GM19372 (cell line): ENCODE measurements at regions not wholly inside any gene's neighbourhood (a gene's known extent, or its start where the extent isn't known, plus 50 kb on each side); places are given as distances from the start of the nearest gene placed in this dataset.
"Not testable (repeated sequence)": the region's sequence is repeated elsewhere in the genome, so short reads cannot be mapped to it uniquely, and the experiment has no call there.

Experiments used
- ATAC-seq: cut with Tn5 transposase; IDR thresholded peaks from one replicate; pipeline ENCODE4 v1.9.1; 2021; ENCODE audit warnings: mild to moderate bottlenecking, low read depth, moderate library complexity; ENCODE audit not compliant: unreplicated experiment

DNA sequence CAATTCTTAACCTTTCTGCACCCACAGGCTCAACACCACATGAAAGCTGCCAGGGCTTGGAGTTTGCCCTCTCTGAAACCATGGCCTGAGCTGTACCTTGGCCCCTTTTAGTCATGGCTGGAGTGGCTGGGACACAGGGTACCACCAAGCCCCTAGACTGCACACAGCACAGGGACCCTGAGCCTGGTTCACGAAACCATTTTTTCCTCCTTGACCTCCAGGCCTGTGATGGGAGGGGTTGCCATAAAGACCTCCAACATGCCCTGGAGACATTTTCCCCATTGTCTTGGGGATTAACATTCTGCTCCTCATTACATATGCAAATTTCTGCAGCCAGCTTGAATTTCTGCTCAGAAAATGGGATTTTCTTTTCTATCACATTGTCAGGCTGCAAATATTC is 113.4 kb downstream of the XPNPEP1 start:
- not testable (repeated sequence) for ATAC-seq

DNA sequence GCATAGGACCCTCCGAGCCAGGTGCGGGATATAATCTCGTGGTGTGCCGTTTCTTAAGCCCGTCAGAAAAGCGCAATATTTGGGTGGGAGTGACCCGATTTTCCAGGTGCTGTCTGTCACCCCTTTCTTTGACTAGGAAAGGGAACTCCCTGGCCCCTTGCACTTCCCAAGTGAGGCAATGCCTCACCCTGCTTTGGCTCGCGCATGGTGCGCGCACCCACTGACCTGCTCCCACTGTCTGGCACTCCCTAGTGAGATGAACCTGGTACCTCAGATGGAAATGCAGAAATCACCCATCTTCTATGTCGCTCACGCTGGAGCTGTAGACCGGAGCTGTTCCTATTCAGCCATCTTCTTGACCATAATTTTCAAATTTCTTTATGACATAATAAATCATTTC is 122.1 kb downstream of the XPNPEP1 start:
- ATAC-seq, result not testable (repeated sequence)

DNA sequence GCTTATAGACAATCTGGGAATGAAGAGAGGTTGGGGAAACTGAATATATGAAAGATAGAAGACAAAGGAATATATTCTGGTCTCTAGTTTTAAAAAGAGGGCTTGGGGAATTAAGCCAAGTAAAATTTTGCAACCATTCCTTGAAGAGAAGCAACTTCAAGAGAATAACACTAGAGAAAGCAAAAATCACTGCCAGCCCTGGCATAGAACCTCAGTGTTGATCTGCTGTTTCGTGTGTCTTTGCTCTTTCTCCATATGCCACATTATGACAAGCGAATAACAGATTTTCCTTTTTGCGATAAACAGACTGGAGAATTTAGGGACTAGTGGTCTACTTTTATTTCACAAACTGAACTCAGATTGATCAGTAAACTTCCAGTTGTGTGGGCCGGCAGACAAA is 132.7 kb downstream of the XPNPEP1 start:
- ATAC-seq, result no peak

DNA sequence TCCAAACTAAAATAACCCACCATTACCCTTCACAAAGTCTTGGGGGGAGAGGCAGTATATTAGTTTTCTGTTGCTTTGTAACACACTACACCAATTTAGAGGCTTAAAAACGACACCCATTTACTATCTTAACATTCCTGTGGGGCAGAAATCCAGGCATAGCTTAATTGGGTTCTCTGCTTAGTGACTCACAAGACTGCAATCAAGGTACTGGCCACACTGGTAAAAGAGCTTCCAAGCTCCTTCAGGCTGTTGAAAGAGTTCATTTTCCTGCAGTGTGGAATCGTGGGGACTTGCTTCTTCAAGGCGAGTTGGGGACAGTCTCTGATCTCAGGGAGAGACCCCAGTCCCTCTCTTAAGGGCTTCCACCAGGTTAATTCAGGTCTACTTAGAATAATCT is 139.1 kb downstream of the XPNPEP1 start:
- ATAC-seq, result no peak

DNA sequence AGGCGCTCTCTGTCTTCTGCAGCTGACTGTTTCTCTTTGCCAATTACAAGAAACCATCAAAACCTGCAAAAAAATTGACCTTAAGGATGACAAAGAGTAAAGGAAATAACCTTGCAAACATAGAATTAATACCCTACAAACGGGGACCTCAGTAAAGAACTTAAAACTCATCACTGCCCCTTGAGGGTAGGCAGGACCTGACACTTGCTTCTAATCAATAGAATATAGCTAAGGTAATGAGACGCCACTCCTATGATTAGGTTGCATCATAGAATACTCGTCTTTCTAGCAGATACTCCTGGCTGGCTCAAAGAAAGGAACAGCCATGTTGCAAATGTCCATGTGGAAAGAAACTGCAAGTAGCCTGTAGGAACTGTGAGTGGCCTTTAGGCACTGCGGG is 140.0 kb downstream of the XPNPEP1 start:
- no peak for ATAC-seq

DNA sequence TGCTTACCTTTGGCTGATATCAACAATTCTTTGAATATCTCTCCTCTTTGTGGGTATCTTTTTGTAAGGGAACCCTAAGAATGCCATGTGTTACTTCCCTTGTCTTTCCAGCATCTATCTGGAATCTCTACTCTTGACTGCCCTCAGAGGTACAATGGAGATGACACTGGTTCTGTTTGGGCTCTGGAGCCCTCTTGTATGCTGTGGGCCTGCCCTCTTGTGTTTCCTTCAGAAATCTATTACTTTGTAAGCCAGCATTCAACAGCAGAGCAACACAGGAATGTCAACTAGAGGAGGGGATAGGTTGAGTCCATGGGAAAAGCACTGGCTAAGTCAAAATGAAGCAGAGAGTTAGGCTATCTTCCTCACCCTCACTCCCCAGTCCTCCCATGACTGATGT is 142.3 kb downstream of the XPNPEP1 start:
- ATAC-seq, result no peak

DNA sequence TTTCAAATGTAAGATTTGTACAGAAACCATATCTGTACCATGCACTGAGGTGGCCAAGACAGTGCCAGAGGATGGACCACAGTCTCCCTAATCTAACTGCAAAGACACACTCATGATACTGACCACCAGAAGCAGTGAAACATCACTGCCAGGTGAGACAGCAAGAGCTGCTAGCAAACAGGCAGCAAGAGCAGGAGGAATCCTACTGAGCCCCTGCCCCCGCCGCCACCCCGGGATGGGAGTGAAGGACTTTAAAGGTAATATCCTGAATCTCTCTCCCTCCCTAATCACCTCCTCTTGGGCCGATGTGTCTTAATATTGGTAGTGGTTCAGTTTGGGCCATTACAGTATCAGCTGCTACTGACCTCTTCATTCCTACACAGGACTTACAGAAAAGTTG is 144.3 kb downstream of the XPNPEP1 start:
- ATAC-seq, result no peak

DNA sequence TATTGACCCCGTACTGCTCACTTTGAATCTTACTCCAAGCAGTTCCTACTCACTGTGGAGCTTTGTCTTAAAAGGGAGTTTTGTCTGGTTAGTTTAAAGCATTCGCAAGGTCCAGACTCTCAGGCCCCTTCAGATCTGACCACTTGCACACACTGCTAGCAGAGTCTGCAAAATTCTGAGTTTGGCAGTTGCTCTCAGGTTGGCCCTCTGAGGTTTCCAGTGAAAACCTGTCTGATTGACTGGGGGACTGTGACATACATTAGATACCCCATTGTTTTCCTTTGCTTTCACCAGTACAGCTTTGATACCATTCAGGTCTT is 149.2 kb downstream of the XPNPEP1 start:
- ATAC-seq, result peak; percentile 4

DNA sequence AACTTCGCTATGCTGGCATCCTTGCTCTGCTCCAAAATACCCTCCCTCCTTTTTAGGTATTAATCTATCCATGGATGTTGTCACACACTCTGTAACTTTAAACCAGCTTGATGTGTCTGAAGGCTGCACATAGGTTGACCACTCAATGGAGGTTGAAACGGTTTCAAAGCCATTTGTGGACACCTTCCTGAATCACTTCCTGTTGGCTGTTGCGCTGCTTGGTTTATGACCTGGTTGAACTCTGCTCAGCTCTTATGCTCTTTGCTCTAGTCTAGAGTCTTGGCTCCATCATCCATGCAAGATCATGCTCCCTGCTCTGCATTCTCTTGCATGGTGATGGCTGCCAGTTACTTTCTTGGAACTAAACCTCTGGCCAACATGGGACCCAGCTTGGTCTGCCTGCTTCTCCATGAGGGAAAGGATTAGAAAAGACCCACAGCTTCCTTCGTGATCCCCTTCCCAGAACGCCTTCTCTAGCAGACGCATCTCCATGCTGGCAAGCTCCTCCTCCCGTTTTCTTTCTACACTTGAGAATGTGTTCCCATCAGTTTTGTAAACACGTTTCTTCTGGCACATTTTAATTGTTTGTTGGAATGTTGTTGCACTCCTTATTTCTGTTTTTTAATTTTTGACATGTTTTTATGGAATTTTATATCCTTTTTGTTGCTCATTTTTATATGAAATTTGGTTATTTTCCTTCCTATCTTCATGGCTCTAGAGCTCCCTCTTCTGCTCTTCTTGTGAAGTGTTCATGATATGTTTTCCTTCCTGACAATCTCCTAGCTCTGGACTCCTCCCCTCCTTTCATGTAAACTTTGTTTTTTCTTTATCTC is 149.8 kb downstream of the XPNPEP1 start:
- ATAC-seq, result peak; percentile 47

DNA sequence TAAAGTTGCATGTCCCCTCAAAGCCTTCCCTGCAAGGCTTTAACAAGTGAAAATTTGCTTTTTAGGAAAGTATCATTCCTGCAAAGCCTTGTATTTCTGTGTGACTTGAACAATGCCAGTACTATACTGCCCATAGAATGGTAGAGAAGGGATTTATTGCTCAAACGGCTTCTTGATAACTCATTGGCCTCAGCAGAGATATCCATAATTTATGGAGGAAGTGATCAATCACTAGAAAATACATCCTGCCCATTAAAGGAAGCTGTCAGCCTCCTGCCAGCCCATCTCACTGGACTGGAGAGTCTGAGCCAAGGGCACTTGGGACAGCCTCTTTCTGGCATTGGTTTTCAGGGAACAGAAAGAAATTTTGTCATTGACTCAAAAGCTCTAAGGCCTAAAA is 152.6 kb downstream of the XPNPEP1 start:
- ATAC-seq, result no peak

DNA sequence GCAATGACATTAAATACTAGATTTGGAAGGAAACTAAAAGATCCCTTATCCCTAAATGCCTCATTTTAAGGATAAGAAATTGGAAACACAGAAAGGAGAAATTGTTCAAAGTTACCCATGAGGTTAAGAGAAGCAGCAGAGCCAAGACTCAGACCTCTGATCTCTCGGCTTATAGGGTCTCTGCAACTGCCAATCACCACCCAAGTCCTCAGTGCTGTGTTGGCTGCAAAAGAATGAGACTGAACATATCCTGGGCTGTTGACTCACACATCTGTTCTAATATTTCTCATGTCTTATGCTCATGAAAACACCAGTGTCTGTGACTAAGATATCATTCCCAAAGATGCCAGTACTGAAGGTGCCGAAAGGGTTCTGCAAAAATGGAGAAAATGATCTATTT is 153.3 kb downstream of the XPNPEP1 start:
- no peak for ATAC-seq

DNA sequence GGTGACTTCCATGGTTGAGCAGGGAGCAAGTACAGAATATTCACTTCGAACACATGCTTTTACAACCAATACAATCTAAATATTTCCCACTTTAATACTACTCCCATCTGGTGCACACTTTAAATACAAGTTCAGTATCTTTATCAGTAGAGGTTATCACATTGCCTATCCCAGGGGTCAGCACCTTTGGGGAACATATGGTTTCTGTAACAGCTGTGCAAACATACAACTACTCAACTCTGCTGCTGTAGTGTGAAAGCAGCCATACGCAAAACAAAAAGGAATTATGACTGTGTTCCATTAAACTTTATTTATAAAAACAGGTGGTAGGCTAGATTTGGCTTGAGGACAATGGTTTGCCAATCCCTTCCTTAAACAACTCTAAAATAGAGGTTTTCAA is 157.5 kb downstream of the XPNPEP1 start:
- no peak for ATAC-seq

DNA sequence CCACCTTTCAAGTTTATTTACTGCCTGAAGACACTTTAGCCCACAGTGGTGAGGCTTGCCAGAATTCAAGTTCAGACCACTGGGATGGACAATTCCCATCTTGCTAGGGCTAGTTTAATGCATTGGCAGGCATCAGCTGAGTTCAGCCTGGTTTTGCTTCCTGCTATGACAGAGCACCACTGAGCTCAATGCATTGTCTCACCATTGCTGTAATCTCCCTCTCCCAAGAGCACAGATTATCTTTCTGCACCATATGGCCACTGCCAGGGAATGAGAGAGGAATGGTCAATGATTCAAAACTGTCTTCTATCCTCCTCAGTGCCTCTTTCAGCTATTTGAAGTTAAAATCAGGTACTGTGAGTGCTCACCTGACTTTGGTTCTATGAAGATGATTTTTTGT is 160.8 kb downstream of the XPNPEP1 start:
- ATAC-seq, result no peak

DNA sequence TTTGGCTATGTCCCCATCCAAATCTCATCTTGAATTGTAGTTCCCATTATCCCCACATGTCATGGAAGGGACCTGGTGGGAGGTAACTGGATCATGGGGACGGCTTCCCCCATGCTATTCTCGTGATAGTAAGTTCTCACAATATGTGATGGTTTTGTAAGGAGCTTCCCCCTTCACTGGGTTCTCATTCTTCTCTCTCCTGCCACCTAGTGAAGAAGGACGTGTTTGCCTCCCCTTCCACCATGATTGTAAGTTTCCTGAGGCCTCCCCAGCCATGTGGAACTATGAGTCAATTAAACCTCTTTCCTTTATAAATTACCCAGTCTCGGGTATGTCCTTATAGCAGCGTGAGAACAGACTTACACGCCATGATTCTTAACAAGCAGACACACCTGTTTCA is 165.6 kb downstream of the XPNPEP1 start:
- not testable (repeated sequence) for ATAC-seq

DNA sequence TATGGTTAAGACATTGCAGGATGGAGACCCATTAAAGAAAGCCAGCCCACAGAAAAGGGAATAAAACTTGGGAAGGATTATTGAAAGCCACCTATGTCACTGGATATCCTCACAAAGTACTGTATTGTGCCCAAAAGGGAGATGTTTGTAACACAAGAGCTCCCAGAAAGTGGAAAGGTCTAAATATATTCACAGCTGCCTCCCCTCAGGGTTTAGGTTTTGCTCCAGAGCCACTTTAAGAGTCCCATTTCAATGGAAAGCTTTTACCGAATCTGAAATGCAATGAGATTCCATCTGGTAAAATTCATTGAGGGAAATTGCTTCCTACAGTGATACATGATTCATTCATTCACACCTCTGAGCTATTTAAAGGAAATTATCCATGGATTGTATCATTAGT is 176.4 kb downstream of the XPNPEP1 start:
- no peak for ATAC-seq

DNA sequence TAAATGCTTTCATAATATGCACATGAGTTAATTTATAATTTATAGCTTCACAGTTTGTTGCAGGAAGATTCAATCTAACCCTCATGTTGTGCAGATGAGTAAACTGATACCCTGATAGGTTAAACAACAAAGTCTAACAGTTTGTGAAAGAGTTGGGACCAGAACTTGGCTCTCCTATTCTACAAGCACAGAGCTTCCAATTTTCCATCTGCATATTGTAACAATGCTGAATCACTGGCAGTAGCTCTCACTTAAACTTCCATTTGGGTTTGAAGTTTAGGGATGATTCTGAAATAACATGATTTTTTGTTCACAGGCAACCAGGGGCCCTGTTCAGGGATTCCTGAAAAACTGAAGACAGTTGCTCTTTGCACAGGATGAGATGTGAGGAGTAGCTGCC is 179.3 kb downstream of the XPNPEP1 start:
- no peak for ATAC-seq

DNA sequence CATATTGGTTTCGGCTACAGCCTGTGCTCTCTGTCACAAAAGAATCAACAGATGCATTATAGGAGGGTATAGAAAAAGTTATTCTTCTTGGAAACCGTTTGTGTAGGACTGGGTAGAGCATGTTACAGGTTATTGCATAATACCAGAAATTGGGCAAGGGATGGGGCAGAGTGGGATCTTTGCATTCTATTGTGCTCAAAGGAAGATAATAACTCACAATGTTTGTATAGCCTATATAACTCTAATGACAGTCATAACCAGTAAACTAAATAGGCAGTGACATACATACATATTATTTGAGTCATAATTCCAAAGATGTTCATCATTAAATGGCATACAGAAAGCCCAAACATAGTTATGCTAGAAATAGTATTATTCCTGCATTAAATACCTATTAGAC is 179.7 kb downstream of the XPNPEP1 start:
- no peak for ATAC-seq

DNA sequence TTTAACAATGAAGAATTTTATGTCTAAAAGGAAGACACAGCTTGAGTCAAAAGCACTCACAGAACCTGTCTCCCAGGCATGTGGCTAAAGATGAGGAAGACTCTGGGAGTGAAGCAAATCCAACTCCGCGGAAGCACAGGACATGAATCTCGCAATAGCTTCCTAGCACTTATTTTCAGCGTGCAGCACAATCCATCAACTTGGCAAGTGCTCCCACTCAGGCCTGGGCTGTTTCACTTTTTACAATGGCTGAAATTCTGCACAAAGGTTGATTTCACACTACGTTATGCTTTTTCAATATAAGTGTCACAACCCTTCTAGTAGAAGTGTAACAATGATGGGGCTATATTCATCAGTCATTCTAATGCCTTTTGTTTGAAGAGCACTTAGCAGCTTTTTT is 180.2 kb downstream of the XPNPEP1 start:
- ATAC-seq, result no peak

DNA sequence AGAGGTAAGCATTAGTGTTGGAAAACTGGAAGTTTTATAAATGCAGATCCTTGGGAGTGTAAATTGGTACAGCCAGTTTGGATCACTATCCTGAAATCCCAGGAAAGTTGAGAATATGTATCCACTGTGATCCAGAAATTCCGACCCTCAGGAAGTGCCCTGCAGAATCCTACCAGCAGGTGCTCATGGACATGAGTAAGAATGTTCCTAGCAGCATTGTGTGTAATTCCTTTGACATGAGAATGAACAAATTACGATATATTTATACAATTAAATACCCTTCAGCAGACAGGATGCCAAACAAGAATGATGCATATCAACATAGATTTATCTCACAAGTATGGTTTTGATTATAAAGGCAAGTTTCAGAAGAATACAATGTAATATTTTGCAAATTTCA is 181.6 kb downstream of the XPNPEP1 start:
- no peak for ATAC-seq

DNA sequence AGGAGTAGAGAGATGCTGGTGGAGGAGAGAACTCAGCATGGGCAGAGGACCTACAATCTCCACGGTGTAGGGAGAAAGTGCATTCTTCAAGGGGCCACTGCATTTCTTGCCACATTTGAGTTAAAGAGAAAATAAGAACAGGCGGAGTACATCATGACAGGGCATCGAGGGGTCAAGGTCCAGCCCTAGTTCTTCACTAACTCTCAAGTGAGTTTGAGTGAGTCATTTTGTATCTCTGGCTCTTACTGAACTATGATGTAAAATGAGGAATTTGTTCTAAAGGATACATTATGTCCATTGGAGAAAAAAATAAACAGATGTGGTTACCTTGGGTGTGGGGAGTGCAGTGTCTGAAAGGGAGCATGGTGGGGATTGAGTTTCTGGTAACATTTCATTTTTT is 182.9 kb downstream of the XPNPEP1 start:
- no peak for ATAC-seq

DNA sequence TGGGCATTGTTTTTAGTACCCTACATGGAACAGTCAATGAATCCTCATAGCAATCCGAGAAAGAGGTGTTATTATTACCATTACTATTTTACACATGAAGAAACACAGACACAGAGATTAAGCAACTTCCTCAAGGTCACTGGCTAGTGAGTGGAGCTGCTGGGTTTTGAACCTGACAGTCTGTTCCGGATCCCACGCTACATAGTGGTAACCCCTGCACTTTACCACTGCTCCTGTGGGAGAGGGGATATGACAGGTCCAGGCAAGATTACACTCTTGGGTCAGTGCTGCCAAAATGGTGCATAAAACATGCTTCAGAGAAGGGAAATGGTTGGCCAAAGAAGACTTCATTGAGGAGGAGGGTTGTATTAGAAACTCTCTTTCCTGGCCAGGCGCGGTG is 185.7 kb downstream of the XPNPEP1 start:
- ATAC-seq, result no peak

DNA sequence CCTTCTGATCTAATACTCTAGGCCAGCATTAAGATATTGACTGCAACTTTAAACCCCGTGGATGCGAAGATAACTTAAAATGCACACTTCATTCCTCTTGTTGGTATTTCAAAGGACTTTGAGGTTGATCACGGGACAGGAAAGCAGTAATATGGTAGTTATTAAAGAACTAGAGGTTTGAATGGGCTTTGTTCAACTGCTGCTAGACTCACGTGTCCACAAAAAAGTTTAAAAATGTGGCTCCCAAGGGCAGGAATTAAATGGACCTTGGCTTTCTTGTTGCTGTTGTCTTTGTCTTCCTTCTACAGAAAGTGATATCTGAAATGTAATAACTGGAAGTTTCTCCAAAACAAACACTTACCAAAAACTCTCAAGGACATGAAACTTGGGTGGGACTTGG is 186.3 kb downstream of the XPNPEP1 start:
- ATAC-seq, result no peak

DNA sequence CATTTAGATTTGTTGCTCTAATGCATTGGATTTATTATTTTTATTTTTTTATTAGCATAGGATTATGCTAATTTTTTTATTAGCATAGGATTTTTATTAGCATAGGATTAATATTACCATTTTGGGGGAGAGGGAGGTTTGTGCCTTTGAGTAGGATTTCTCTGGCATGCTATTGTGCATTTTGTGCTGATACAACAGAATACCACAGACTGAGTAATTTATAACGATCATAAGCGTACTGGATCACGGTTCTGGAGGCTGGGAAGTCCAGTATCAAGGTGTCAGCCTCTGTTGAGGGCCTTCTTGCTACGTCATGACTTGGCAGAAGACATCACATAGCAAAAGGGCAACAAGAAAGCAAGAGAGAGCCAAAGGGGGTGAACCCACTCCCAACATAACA is 187.5 kb downstream of the XPNPEP1 start:
- no peak for ATAC-seq
